ENCODE measurements at regions not wholly inside any gene's neighbourhood (a gene's known extent, or its start where the extent isn't known, plus 50 kb on each side); places are given as distances from the start of the nearest gene placed in this dataset.
"Not testable (repeated sequence)": the region's sequence is repeated elsewhere in the genome, so short reads cannot be mapped to it uniquely, and the experiment has no call there.

DNA sequence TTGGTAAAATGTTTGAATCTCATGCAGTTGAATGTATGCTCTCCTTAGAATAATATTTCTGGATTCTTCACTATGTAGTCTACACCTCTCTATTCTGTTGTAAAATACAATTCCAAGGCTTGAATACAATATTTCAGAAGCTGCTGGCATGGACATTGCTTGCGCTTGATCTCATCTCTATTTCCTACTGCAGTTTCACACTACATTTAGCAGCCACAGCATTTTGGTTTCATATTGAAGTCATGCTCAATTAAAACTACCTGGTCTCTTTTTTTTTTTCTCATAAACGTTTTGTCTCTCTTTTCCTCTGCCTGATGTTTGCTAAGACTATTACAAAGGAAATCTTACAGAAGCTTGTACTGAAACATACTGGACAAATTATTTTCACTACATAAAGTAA, 631.0 kb upstream of the TMPRSS15 start:
- Histone ChIP-seq H3K9me3 (ENCODE audit: insufficient read depth, low read length) (0 out of 2 replicates have a peak, but pooled peaks cover 1% of the 10 kb centered on the region), H3K4me1 (ENCODE audit: insufficient read depth, insufficient read length) (no peaks in the 10 kb centered on the region), H3K36me3 (ENCODE audit: insufficient read depth, insufficient read length, low read length) (no peaks in the 10 kb centered on the region), H3K4me3 (ENCODE audit: insufficient read length, low read depth) (no peak overlapping the region), H3K9ac (ENCODE audit: insufficient read length, low read depth) (no peak overlapping the region), H3K27me3 (ENCODE audit: insufficient read depth, insufficient read length) (no peaks in the 10 kb centered on the region)
- DNase-seq (ENCODE audit: low read depth, low spot score), result no peak
- TF ChIP-seq SUZ12 (IDR thresholded peaks at IDR 0.05; ENCODE audit: extremely low read depth, insufficient read depth, insufficient read length), result no peak
- TF ChIP-seq ZNF274 (IDR thresholded peaks at IDR 0.05; ENCODE audit: low read depth, low read length), result no peak
- no peak for TF ChIP-seq YY1 (IDR thresholded peaks at IDR 0.05; ENCODE audit: insufficient read depth, insufficient read length)

DNA sequence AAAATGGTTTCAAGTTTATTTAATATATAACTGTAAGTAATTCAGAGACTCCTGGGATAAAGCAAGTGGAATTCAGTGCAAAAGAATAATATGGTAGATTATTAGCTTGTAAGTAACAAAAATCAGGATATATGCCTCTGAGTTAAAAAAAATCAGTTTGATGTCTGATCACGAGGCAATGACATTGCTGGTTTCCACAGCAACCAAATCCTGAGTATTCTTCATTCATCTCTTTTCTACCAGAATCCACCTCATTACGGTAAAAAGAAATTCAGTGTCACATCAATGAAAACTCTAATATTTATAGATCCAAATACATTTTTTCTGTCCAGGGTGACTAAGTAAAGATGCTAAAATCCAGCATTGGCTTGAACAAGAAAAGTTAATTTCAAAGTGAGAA, 642.3 kb upstream of the TMPRSS15 start:
- Histone ChIP-seq H3K36me3 (ENCODE audit: insufficient read depth, insufficient read length, low read length) (no peaks in the 10 kb centered on the region), H3K9ac (ENCODE audit: insufficient read length, low read depth) (no peak overlapping the region), H3K27me3 (ENCODE audit: insufficient read depth, insufficient read length) (no peaks in the 10 kb centered on the region), H3K9me3 (ENCODE audit: insufficient read depth, low read length) (no peaks in the 10 kb centered on the region), H3K4me3 (ENCODE audit: insufficient read length, low read depth) (no peak overlapping the region), H3K4me1 (ENCODE audit: insufficient read depth, insufficient read length) (no peaks in the 10 kb centered on the region)
- DNase-seq (ENCODE audit: low read depth, low spot score), result no peak
- no peak for TF ChIP-seq ZNF274 (IDR thresholded peaks at IDR 0.05; ENCODE audit: low read depth, low read length)
- no peak for TF ChIP-seq SUZ12 (IDR thresholded peaks at IDR 0.05; ENCODE audit: extremely low read depth, insufficient read depth, insufficient read length)
- TF ChIP-seq YY1 (IDR thresholded peaks at IDR 0.05; ENCODE audit: insufficient read depth, insufficient read length), result no peak

DNA sequence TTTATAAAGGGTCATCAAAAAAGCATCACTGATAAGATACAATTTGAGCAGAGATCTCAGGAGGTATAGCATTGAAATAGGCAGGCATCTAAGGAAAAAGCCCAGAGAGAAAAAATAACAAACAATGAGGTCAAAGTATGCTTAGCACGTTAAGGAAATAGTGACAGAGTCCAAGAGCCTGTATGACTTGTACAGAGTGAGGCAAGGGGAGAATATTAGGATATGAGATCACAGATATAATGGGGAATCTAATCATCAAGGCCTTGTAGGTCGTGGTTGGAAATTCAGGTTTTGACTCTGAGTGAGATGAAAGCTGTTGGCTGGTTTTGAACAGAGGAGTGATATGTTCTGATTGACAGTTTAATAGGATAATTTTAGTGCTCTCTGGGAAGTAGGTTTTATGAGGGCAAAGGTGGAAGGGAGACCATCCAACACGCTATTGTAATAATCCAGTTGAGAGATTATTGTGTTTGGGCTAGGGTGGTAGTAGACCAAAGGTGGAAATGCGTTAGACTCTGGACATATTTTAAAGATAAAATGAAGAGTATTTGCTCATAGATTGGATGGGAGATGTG, 644.6 kb upstream of the TMPRSS15 start:
- Histone ChIP-seq H3K9ac (ENCODE audit: insufficient read length, low read depth) (no peak overlapping the region), H3K9me3 (ENCODE audit: insufficient read depth, low read length) (no peaks in the 10 kb centered on the region), H3K27me3 (ENCODE audit: insufficient read depth, insufficient read length) (no peaks in the 10 kb centered on the region), H3K36me3 (ENCODE audit: insufficient read depth, insufficient read length, low read length) (no peaks in the 10 kb centered on the region), H3K4me1 (ENCODE audit: insufficient read depth, insufficient read length) (no peaks in the 10 kb centered on the region), H3K4me3 (ENCODE audit: insufficient read length, low read depth) (no peak overlapping the region)
- TF ChIP-seq SUZ12 (IDR thresholded peaks at IDR 0.05; ENCODE audit: extremely low read depth, insufficient read depth, insufficient read length) (no peak), ZNF274 (IDR thresholded peaks at IDR 0.05; ENCODE audit: low read depth, low read length) (no peak), YY1 (IDR thresholded peaks at IDR 0.05; ENCODE audit: insufficient read depth, insufficient read length) (no peak)
- no peak for DNase-seq (ENCODE audit: low read depth, low spot score)

DNA sequence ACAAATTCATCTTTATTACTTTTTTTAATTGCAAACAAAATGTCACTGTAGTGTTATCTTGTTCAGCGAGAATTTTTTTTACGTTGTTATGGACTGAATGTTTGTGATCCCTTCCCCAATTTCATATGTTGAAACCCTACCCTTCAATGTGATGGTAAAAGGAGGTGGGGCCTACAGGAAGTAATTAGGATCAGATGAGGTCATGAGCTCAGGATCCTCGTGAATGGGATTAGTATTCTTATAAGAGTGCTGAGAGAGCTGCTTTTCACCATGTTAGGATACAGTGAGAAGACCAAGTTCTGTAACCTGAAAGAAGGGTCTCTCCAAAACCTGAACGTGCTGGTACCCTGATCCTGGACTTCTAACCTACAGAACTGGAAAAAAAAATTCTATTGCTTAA, 646.0 kb upstream of the TMPRSS15 start:
- TF ChIP-seq ZNF274 (IDR thresholded peaks at IDR 0.05; ENCODE audit: low read depth, low read length) (no peak), YY1 (IDR thresholded peaks at IDR 0.05; ENCODE audit: insufficient read depth, insufficient read length) (no peak), SUZ12 (IDR thresholded peaks at IDR 0.05; ENCODE audit: extremely low read depth, insufficient read depth, insufficient read length) (no peak)
- no peak for DNase-seq (ENCODE audit: low read depth, low spot score)
- H3K9me3 ChIP-seq (ENCODE audit: insufficient read depth, low read length), result no peaks in the 10 kb centered on the region

DNA sequence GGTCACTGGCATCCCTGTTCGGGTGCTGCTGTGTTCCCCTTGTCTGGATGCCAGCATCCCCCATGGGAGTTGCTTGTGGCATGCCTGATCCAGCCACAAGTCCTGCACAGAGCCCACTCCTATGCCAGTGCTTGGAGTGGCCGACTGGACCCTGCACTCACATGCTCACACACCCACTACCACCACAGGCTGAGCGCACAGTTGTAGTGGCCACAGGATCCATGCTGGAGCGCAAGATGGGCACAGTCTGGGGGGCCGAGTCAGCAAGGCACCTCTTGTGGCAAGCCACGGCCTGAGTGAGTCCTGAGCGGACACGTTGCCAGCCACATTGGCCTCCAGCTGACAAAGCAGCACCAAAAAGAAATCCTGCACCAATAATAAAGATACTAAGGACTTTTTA, 661.6 kb upstream of the TMPRSS15 start:
- TF ChIP-seq YY1 (IDR thresholded peaks at IDR 0.05; ENCODE audit: insufficient read depth, insufficient read length) (no peak), ZNF274 (IDR thresholded peaks at IDR 0.05; ENCODE audit: low read depth, low read length) (no peak), SUZ12 (IDR thresholded peaks at IDR 0.05; ENCODE audit: extremely low read depth, insufficient read depth, insufficient read length) (no peak)
- H3K4me3 ChIP-seq (ENCODE audit: insufficient read length, low read depth), result no peak overlapping the region
- H3K4me1 ChIP-seq (ENCODE audit: insufficient read depth, insufficient read length), result no peaks in the 10 kb centered on the region
- peaks cover 23% of the 10 kb centered on the region for H3K9me3 ChIP-seq (ENCODE audit: insufficient read depth, low read length)
- no peak overlapping the region for H3K9ac ChIP-seq (ENCODE audit: insufficient read length, low read depth)
- no peaks in the 10 kb centered on the region for H3K27me3 ChIP-seq (ENCODE audit: insufficient read depth, insufficient read length)
- no peak for DNase-seq (ENCODE audit: low read depth, low spot score)
- H3K36me3 ChIP-seq (ENCODE audit: insufficient read depth, insufficient read length, low read length), result no peaks in the 10 kb centered on the region

More for the DNA sequence above, 646.0 kb upstream of the TMPRSS15 start:
- Histone ChIP-seq H3K36me3 (ENCODE audit: insufficient read depth, insufficient read length, low read length) (no peaks in the 10 kb centered on the region), H3K4me3 (ENCODE audit: insufficient read length, low read depth) (no peak overlapping the region), H3K4me1 (ENCODE audit: insufficient read depth, insufficient read length) (no peaks in the 10 kb centered on the region), H3K9ac (ENCODE audit: insufficient read length, low read depth) (no peak overlapping the region), H3K27me3 (ENCODE audit: insufficient read depth, insufficient read length) (no peaks in the 10 kb centered on the region)

DNA sequence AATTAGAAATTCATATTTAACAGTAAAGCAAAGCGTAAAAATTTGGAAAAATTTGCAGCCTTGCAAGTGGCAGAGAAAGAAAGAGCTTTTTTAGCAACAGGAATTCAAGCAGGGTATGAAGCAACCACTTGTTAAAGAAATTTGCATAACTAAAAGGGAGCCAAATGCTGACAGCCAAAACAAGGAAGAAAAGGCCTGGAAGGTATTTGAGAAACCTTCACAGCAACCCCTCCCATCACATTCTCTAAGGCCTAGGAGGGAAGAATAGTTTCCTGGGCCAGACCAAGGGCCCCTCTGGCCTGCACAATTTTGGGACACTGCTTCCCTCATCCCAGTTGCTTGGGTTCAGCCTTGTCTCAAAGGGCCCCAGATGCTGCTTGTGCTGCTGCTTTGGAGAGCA, 672.4 kb upstream of the TMPRSS15 start:
- no peak overlapping the region for H3K4me3 ChIP-seq (ENCODE audit: insufficient read length, low read depth)
- H3K4me1 ChIP-seq (ENCODE audit: insufficient read depth, insufficient read length), result no peaks in the 10 kb centered on the region
- peaks cover 45% of the 10 kb centered on the region for H3K9me3 ChIP-seq (ENCODE audit: insufficient read depth, low read length)
- H3K36me3 ChIP-seq (ENCODE audit: insufficient read depth, insufficient read length, low read length), result no peaks in the 10 kb centered on the region
- peak; percentile 85 for DNase-seq (ENCODE audit: low read depth, low spot score)
- no peak overlapping the region for H3K9ac ChIP-seq (ENCODE audit: insufficient read length, low read depth)
- H3K27me3 ChIP-seq (ENCODE audit: insufficient read depth, insufficient read length), result no peaks in the 10 kb centered on the region
- TF ChIP-seq ZNF274 (IDR thresholded peaks at IDR 0.05; ENCODE audit: low read depth, low read length) (no peak), YY1 (IDR thresholded peaks at IDR 0.05; ENCODE audit: insufficient read depth, insufficient read length) (no peak), SUZ12 (IDR thresholded peaks at IDR 0.05; ENCODE audit: extremely low read depth, insufficient read depth, insufficient read length) (no peak)

DNA sequence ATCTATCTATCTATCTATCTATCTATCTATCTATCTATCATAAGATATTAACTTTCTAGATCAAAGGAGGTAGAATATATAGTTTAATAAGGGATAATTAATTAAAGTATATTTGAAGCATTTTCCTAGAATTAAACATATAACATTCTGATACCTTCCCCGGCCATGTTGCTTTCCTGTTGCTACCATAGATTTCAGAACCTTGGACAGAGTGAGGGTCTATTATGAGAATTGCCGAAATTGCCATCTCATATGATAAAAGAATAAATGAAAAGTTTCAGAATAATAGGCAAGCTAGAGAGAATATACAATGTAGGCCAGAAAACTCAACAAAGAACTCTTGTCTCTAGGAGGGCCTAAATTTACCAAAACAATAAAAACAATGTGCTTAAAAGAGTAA, 706.1 kb upstream of the TMPRSS15 start:
- no peak overlapping the region for H3K4me3 ChIP-seq (ENCODE audit: insufficient read length, low read depth)
- H3K9me3 ChIP-seq (ENCODE audit: insufficient read depth, low read length), result no peaks in the 10 kb centered on the region
- no peaks in the 10 kb centered on the region for H3K4me1 ChIP-seq (ENCODE audit: insufficient read depth, insufficient read length)
- TF ChIP-seq ZNF274 (IDR thresholded peaks at IDR 0.05; ENCODE audit: low read depth, low read length) (no peak), SUZ12 (IDR thresholded peaks at IDR 0.05; ENCODE audit: extremely low read depth, insufficient read depth, insufficient read length) (no peak), YY1 (IDR thresholded peaks at IDR 0.05; ENCODE audit: insufficient read depth, insufficient read length) (no peak)
- H3K27me3 ChIP-seq (ENCODE audit: insufficient read depth, insufficient read length), result no peaks in the 10 kb centered on the region
- no peak for DNase-seq (ENCODE audit: low read depth, low spot score)
- H3K36me3 ChIP-seq (ENCODE audit: insufficient read depth, insufficient read length, low read length), result no peaks in the 10 kb centered on the region
- no peak overlapping the region for H3K9ac ChIP-seq (ENCODE audit: insufficient read length, low read depth)

DNA sequence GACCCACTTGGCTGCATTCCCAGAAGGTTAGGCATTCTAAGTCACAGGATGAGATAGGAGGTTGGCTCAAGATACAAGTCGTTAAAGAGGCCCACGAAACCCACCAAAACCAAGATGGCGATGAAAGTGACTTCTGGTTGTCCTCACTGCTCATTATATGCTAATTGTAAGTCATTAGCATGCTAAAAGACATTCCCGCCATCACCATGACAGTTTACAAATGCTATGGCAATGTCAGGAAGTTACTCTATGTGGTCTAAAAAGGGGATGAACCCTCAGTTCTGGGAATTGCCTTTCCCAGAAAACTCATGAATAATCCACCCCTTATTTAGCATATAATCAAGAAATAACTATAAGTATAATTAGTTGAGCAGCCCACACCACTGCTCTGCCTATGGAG, 715.7 kb upstream of the TMPRSS15 start:
- H3K9ac ChIP-seq (ENCODE audit: insufficient read length, low read depth); H3K4me1 ChIP-seq (ENCODE audit: insufficient read depth, insufficient read length); H3K4me3 ChIP-seq (ENCODE audit: insufficient read length, low read depth); H3K36me3 ChIP-seq (ENCODE audit: insufficient read depth, insufficient read length, low read length); DNase-seq (ENCODE audit: low read depth, low spot score): not testable (repeated sequence)
- Histone ChIP-seq H3K9me3 (ENCODE audit: insufficient read depth, low read length) (peaks cover 30% of the 10 kb centered on the region), H3K27me3 (ENCODE audit: insufficient read depth, insufficient read length) (peaks cover 42% of the 10 kb centered on the region)

All from NT2/D1 (cell line).